Activated B cell treated with CpG ODN at 0.5 μM for 24 hours (primary cell): ENCODE measurements at regions not wholly inside any gene's neighbourhood (a gene's known extent, or its start where the extent isn't known, plus 50 kb on each side); places are given as distances from the start of the nearest gene placed in this dataset.

Experiments used
- ATAC-seq: fragments of 200-7000 bp; cut with Tn5 transposase; one replicate; pipeline ENCODE4 v1.10.0; 2021; ENCODE audit warnings: low read depth, mild to moderate bottlenecking, moderate library complexity
- CTCF ChIA-PET: fragments of 350-600 bp; sonication (Branson Sonifier 250); formaldehyde crosslinking; loops from one replicate; lab custom pipeline; 2021; ENCODE audit warnings: antibody characterized with exemption; lab: Charles Lee
- POLR2A ChIA-PET: fragments of 350-600 bp; sonication (Branson Sonifier 250); formaldehyde crosslinking; loops from one replicate; lab custom pipeline; 2021; ENCODE audit warnings: antibody characterized with exemption; lab: Charles Lee
- DNase-seq: peaks from one replicate; pipeline ENCODE4 v3.0.0; 2022
- H3K27ac Mint-ChIP-seq: one replicate; pipeline ENCODE4 v1.8.0; 2020; ENCODE audit warnings: mixed read lengths
- H3K27me3 Mint-ChIP-seq: one replicate; pipeline ENCODE4 v1.8.0; 2021; ENCODE audit warnings: mixed read lengths
- H3K36me3 Mint-ChIP-seq: one replicate; pipeline ENCODE4 v1.8.0; 2021; ENCODE audit warnings: low read depth, mixed read lengths
- H3K4me1 Mint-ChIP-seq: one replicate; pipeline ENCODE4 v1.8.0; 2021; ENCODE audit warnings: mixed read lengths
- H3K4me3 Mint-ChIP-seq: one replicate; pipeline ENCODE4 v1.8.0; 2020; ENCODE audit warnings: mild to moderate bottlenecking, mixed read lengths
- H3K9me3 Mint-ChIP-seq: one replicate; pipeline ENCODE4 v1.8.0; 2020; ENCODE audit warnings: mixed read lengths
- CTCF ChIP-seq: fragments of 200-600 bp; IDR thresholded peaks from one replicate; pipeline ENCODE4 v1.8.0; 2022; ENCODE audit warnings: antibody characterized with exemption, mild to moderate bottlenecking
- intact Hi-C: fragments of 100-400 bp; cut with micrococcal nuclease; formaldehyde crosslinking; loops from one replicate; pipeline ENCODE4 v1.15.1; 2024

GRCh38 chr3:139130390-139131140, 85.9 kb upstream of the PRR23C start:
- ATAC-seq = no peak

GRCh38 chr3:139131951-139132350, 87.3 kb upstream of the PRR23C start:
- Mint-ChIP-seq H3K4me1 (no peaks in the 10 kb centered on the region), H3K27me3 (no peaks in the 10 kb centered on the region), H3K4me3 (no peak overlapping the region), H3K36me3 (no peaks in the 10 kb centered on the region), H3K27ac (no peak overlapping the region), H3K9me3 (no peaks in the 10 kb centered on the region)
- no peak for TF ChIP-seq CTCF
- ChIA-PET CTCF (no interaction called here), POLR2A (no interaction called here)
- DNase-seq (no peak), ATAC-seq (no peak)
- intact Hi-C loops = no loop called here

More at GRCh38 chr3:139130390-139131140, 85.9 kb upstream of the PRR23C start:
- Mint-ChIP-seq H3K9me3 (no peaks in the 10 kb centered on the region), H3K27ac (no peak overlapping the region), H3K4me1 (no peaks in the 10 kb centered on the region), H3K27me3 (no peaks in the 10 kb centered on the region), H3K36me3 (no peaks in the 10 kb centered on the region), H3K4me3 (no peak overlapping the region)
- ChIA-PET CTCF (no interaction called here), POLR2A (no interaction called here)
- DNase-seq = no peak
- TF ChIP-seq CTCF = no peak
- intact Hi-C loops = no loop called here

GRCh38 chr3:139132976-139133375, 88.3 kb upstream of the PRR23C start:
- no peak for TF ChIP-seq CTCF
- no peak for DNase-seq
- Mint-ChIP-seq H3K27ac (no peak overlapping the region), H3K9me3 (peaks cover 3% of the 10 kb centered on the region), H3K4me1 (no peaks in the 10 kb centered on the region), H3K27me3 (no peaks in the 10 kb centered on the region), H3K36me3 (no peaks in the 10 kb centered on the region), H3K4me3 (no peak overlapping the region)
- POLR2A ChIA-PET = no interaction called here
- intact Hi-C loops = no loop called here
- no peak for ATAC-seq
- CTCF ChIA-PET = no interaction called here

- Mint-ChIP-seq H3K4me1 (no peaks in the 10 kb centered on the region), H3K27ac (no peak overlapping the region), H3K4me3 (no peak overlapping the region), H3K9me3 (peaks cover 3% of the 10 kb centered on the region), H3K27me3 (no peaks in the 10 kb centered on the region), H3K36me3 (no peaks in the 10 kb centered on the region)
- DNase-seq (no peak), ATAC-seq (no peak)
- ChIA-PET POLR2A (no interaction called here), CTCF (no interaction called here)
- intact Hi-C loops = no loop called here
- no peak for TF ChIP-seq CTCF
Observed at GRCh38 chr3:139134678-139135372, 90.1 kb upstream of the PRR23C start.

GRCh38 chr3:139135657-139136056, 91.0 kb upstream of the PRR23C start:
- Mint-ChIP-seq H3K4me3 (no peak overlapping the region), H3K36me3 (no peaks in the 10 kb centered on the region), H3K27me3 (peaks cover 2% of the 10 kb centered on the region), H3K9me3 (peaks cover 3% of the 10 kb centered on the region), H3K27ac (no peak overlapping the region), H3K4me1 (no peaks in the 10 kb centered on the region)
- DNase-seq (no peak), ATAC-seq (no peak)
- intact Hi-C loops = no loop called here
- POLR2A ChIA-PET = no interaction called here
- CTCF ChIA-PET = no interaction called here
- TF ChIP-seq CTCF = no peak
